Panc1 (cell line): ENCODE measurements at regions not wholly inside any gene's neighbourhood (a gene's known extent, or its start where the extent isn't known, plus 50 kb on each side); places are given as distances from the start of the nearest gene placed in this dataset.

Experiments used
- ATAC-seq: fragments of 200-7000 bp; cut with Tn5 transposase; 2 replicates; pipeline ENCODE4 v1.9.1; 2020; ENCODE audit warnings: mild to moderate bottlenecking, moderate library complexity
- BruUV-seq: library from RNA; stranded (reverse); fragments of 400-500 nt; replicated peaks from 2 replicates; lab custom pipeline; 2021; lab: Mats Ljungman, UMichigan
- CTCF ChIA-PET: fragments of 300-600 bp; sonication (Branson Sonifier 250); formaldehyde crosslinking; loops from one replicate; lab custom pipeline; 2022; ENCODE audit warnings: antibody characterized with exemption; lab: Charles Lee
- POLR2A ChIA-PET: fragments of 300-600 bp; sonication (Branson Sonifier 250); formaldehyde crosslinking; loops from one replicate; lab custom pipeline; 2022; ENCODE audit warnings: antibody characterized with exemption; lab: Charles Lee
- DNase-seq: peaks from one replicate; pipeline ENCODE4 v3.0.0-alpha.2; 2010; ENCODE audit warnings: low read depth, low spot score
- H3K27ac ChIP-seq: 2 replicates; pipeline ENCODE4 v1.5.1; 2011; ENCODE audit warnings: mild to moderate bottlenecking, low read length, inconsistent platforms
- H3K27me3 ChIP-seq: fragments of 200-500 bp; sonication (Bioruptor generic); 2 replicates; pipeline ENCODE4 v1.6.0; 2014; ENCODE audit warnings: low read length, inconsistent platforms; ENCODE audit not compliant: control insufficient read depth, insufficient read depth
- H3K36me3 ChIP-seq: fragments of 200-500 bp; sonication (Bioruptor generic); 2 replicates; pipeline ENCODE4 v1.5.1; 2014; ENCODE audit warnings: inconsistent platforms, mild to moderate bottlenecking, low read length, moderate library complexity; ENCODE audit not compliant: control insufficient read depth, insufficient read depth
- H3K4me1 ChIP-seq: 2 replicates; pipeline ENCODE4 v1.5.1; 2011; ENCODE audit warnings: inconsistent platforms, mild to moderate bottlenecking, low read length, moderate library complexity; ENCODE audit not compliant: control insufficient read depth, insufficient read depth
- H3K4me3 ChIP-seq, 2 experiments: 2 replicates each; pipeline ENCODE4 v1.5.1; 2011 to 2012; ENCODE audit warnings: low read depth in 2 of 2, low read length in 2 of 2, mild to moderate bottlenecking in 2 of 2, inconsistent platforms in 1 of 2, moderate library complexity in 1 of 2
- H3K9me3 ChIP-seq: fragments of 200-500 bp; sonication (Bioruptor generic); 2 replicates; pipeline ENCODE4 v1.5.1; 2014; ENCODE audit warnings: low read depth, mild to moderate bottlenecking, inconsistent platforms, low read length, moderate library complexity; ENCODE audit not compliant: control insufficient read depth, insufficient read depth
- POLR2AphosphoS5 ChIP-seq: IDR thresholded peaks from 2 replicates; pipeline ENCODE4 v1.6.1; 2012; ENCODE audit warnings: mild to moderate bottlenecking, low read depth, low read length, moderate library complexity
- REST ChIP-seq, 2 experiments: IDR thresholded peaks; 2 replicates each; pipeline ENCODE4 v1.6.1; 2011 to 2012; ENCODE audit warnings: low read depth in 2 of 2, control low read depth in 1 of 2, low read length in 1 of 2, mild to moderate bottlenecking in 1 of 2, moderate library complexity in 1 of 2; ENCODE audit not compliant: insufficient read depth in 1 of 2
- SIN3A ChIP-seq: IDR thresholded peaks from 2 replicates; pipeline ENCODE4 v1.6.1; 2012; ENCODE audit warnings: low read depth, mild to moderate bottlenecking, low read length, moderate library complexity, borderline replicate concordance; ENCODE audit not compliant: insufficient read depth
- TCF7L2 ChIP-seq: IDR thresholded peaks from 2 replicates; pipeline ENCODE4 v1.6.1; 2011; ENCODE audit warnings: mild to moderate bottlenecking, low read depth, low read length, inconsistent platforms
- in situ Hi-C: cut with HindIII; loops from 2 replicates; pipeline ENCODE4 v1.10.0; 2016; ENCODE audit warnings: low sequenced_read_pairs, low pct_unique_long_range_greater_than_20kb
- intact Hi-C: fragments of 100-400 bp; cut with micrococcal nuclease; formaldehyde crosslinking; loops from one replicate; pipeline ENCODE4 v1.10.0; 2022; ENCODE audit not compliant: unreplicated experiment
- TF ChIP-seq, protein P1 (sequence below): fragments of 450-650 bp; IDR thresholded peaks from 2 replicates; pipeline ENCODE4 v1.5.1; 2017; ENCODE audit warnings: mild to moderate bottlenecking

DNA sequence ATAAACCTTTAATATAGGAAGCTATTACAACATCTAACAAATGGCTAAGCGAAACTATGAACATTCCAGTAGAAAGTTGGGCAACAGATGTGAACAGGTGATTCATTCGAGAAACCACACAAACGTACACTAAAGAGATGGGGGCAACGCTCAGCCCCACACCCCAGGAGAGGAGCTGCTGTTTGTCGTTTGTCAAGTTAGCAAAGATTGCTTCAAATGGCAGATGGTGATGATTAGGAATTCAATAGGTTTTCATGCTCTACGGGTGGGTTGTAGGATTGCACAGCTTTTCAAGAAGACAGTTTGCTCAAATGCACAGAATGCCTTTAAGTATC, 154.7 kb upstream of the HDAC4 start:
- BruUV-seq: no TSS peak
- Histone ChIP-seq H3K27me3 (peaks cover 9% of the 10 kb centered on the region), H3K36me3 (no peaks in the 10 kb centered on the region), H3K9me3 (no peaks in the 10 kb centered on the region), H3K27ac (no peak overlapping the region), H3K4me1 (no peaks in the 10 kb centered on the region), H3K4me3 (no peak overlapping the region)
- in situ Hi-C loops: no loop called here
- intact Hi-C loops: no loop called here
- ChIA-PET POLR2A (no interaction called here), CTCF (no interaction called here)
- DNase-seq (no peak), ATAC-seq (no peak)
- TF ChIP-seq POLR2AphosphoS5 (no peak), REST (IDR thresholded peaks at IDR 0.05; ENCODE audit: insufficient read depth in 1 of 2, low read depth in 2 of 2, low read length in 1 of 2) (no peak), SIN3A (no peak)
- TF ChIP-seq, protein P1, sequence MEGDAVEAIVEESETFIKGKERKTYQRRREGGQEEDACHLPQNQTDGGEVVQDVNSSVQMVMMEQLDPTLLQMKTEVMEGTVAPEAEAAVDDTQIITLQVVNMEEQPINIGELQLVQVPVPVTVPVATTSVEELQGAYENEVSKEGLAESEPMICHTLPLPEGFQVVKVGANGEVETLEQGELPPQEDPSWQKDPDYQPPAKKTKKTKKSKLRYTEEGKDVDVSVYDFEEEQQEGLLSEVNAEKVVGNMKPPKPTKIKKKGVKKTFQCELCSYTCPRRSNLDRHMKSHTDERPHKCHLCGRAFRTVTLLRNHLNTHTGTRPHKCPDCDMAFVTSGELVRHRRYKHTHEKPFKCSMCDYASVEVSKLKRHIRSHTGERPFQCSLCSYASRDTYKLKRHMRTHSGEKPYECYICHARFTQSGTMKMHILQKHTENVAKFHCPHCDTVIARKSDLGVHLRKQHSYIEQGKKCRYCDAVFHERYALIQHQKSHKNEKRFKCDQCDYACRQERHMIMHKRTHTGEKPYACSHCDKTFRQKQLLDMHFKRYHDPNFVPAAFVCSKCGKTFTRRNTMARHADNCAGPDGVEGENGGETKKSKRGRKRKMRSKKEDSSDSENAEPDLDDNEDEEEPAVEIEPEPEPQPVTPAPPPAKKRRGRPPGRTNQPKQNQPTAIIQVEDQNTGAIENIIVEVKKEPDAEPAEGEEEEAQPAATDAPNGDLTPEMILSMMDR: no peak

DNA sequence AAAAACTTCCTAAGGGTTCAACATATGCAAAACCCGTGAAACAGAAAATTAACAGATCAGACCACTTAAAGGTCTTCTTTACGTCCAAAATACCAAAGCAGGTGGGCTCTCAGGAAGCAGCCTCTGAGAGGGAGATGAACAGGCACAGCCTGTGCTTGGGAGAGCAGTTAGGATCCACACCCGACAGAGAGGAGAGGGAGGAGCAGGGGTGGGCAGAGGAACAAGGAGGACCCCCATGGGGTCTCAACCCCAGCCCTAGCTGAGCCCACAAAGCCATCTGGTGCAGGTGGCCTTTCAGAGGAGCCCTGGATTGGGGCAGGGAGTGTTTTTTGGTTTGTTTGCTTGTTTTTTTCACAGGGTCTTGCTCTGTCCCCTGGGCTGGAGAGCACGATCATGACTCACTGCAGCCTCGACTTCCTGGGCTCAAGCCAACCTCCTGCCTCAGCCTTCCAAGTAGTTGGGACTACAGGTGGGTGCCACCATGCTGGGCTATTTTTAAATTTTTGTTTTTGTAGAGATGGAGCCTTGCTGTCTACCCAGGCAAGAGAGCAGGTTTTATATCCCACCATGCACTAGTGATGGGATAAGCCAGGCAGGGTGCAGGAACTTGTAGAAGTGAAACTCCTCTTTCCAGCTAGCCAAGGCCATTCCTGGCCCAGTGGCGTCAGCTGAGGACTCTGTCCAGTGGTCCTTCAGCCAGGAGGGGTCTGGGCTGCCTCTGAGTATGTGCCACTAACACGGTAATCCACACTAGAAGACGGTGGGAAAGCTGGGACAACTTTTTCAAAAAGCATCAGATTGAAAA, 154.1 kb upstream of the HDAC4 start:
- no peaks in the 10 kb centered on the region for H3K9me3 ChIP-seq
- no peak overlapping the region for H3K4me3 ChIP-seq
- ChIA-PET CTCF (no interaction called here), POLR2A (no interaction called here)
- H3K27ac ChIP-seq: no peak overlapping the region
- in situ Hi-C loops (no loop called here), intact Hi-C loops (no loop called here)
- peaks cover 5% of the 10 kb centered on the region for H3K27me3 ChIP-seq
- DNase-seq (no peak), ATAC-seq (no peak)
- no TSS peak for BruUV-seq
- no peak for TF ChIP-seq REST (IDR thresholded peaks at IDR 0.05; ENCODE audit: insufficient read depth in 1 of 2, low read depth in 2 of 2, low read length in 1 of 2)
- TF ChIP-seq POLR2AphosphoS5: no peak
- TF ChIP-seq TCF7L2: no peak
- TF ChIP-seq, protein P1: no peak
- TF ChIP-seq SIN3A: no peak
- no peaks in the 10 kb centered on the region for H3K4me1 ChIP-seq
- H3K36me3 ChIP-seq: no peaks in the 10 kb centered on the region
